ENCODE measurements at regions not wholly inside any gene's neighbourhood (a gene's known extent, or its start where the extent isn't known, plus 50 kb on each side); places are given as distances from the start of the nearest gene placed in this dataset.

DNA sequence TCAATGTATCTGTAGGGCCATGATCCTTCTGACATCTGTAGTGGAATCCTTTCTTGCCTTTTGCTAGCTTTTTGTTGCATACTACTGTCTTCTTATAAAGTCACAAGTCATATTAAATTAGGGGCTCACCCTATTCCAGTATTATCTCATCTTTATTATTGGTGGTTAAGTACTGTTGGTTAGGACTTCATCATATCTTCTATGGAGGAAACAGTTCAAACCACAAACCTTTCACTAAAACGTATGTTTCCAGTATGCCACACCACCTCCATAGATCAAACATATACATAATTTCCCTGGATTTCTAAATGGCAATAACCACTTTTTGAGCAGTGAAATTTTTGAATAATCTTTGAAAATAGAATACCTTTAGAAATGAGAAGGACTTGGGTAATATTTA is 62.8 kb upstream of the PCDH9 start:
- DNase-seq (ENCODE audit: low spot score), result no peak
- no peak for TF ChIP-seq EZH2 (IDR thresholded peaks at IDR 0.05; ENCODE audit: borderline replicate concordance, low read depth, low read length, poor library complexity, severe bottlenecking)
- Histone ChIP-seq H3K4me1 (ENCODE audit: insufficient read depth, low read length, poor library complexity, severe bottlenecking) (no peaks in the 10 kb centered on the region), H3K36me3 (ENCODE audit: insufficient read depth, low read length, poor library complexity, severe bottlenecking) (no peaks in the 10 kb centered on the region), H3K4me3 (ENCODE audit: low read depth, low read length, poor library complexity, severe bottlenecking) (no peak overlapping the region), H3K27me3 (replicated peaks; ENCODE audit: insufficient read depth, low read depth, low read length, poor library complexity) (no peaks in the 10 kb centered on the region), H3K9me3 (ENCODE audit: low read depth, low read length, poor library complexity, severe bottlenecking) (no peaks in the 10 kb centered on the region), H3K27ac (ENCODE audit: low read depth, low read length, poor library complexity, severe bottlenecking) (no peak overlapping the region)
- intact Hi-C loops (cut with micrococcal nuclease; ENCODE audit: unreplicated experiment), result no loop called here
- ChIA-PET CTCF (no interaction called here), POLR2A (ENCODE audit: low non-redundant PET) (no interaction called here)
- BruUV-seq (replicated peaks), result no TSS peak

DNA sequence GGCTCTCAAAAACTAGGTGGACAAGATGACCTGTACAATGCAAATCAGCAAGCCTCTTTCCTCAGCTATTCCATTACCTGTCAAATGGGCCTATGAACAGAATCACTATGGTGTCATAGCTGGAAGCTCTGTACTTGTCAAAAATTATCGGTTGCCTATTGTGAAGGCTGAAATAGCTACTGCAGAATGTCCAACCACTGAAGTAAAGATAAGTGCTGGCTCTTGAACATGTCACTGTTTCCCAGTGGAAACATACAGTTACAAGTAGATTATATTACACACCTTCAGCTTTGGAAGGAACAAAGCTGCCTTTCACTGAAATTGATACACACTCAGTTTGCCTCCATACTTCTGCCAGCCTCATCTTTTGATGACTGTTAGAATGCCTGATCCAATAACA is 55.5 kb upstream of the PCDH9 start:
- ChIA-PET POLR2A (ENCODE audit: low non-redundant PET) (no interaction called here), CTCF (no interaction called here)

GRCh38 chr13:67283637-67284036 is 53.5 kb upstream of the PCDH9 start:
- no TSS peak for BruUV-seq (replicated peaks)
- Histone ChIP-seq H3K4me3 (ENCODE audit: low read depth, low read length, poor library complexity, severe bottlenecking) (no peak overlapping the region), H3K27ac (ENCODE audit: low read depth, low read length, poor library complexity, severe bottlenecking) (no peak overlapping the region), H3K27me3 (replicated peaks; ENCODE audit: insufficient read depth, low read depth, low read length, poor library complexity) (no peaks in the 10 kb centered on the region), H3K4me1 (ENCODE audit: insufficient read depth, low read length, poor library complexity, severe bottlenecking) (no peaks in the 10 kb centered on the region), H3K9me3 (ENCODE audit: low read depth, low read length, poor library complexity, severe bottlenecking) (no peaks in the 10 kb centered on the region), H3K36me3 (ENCODE audit: insufficient read depth, low read length, poor library complexity, severe bottlenecking) (no peaks in the 10 kb centered on the region)
- DNase-seq (ENCODE audit: low spot score), result no peak
- intact Hi-C loops (cut with micrococcal nuclease; ENCODE audit: unreplicated experiment), result no loop called here
- TF ChIP-seq, protein P1, sequence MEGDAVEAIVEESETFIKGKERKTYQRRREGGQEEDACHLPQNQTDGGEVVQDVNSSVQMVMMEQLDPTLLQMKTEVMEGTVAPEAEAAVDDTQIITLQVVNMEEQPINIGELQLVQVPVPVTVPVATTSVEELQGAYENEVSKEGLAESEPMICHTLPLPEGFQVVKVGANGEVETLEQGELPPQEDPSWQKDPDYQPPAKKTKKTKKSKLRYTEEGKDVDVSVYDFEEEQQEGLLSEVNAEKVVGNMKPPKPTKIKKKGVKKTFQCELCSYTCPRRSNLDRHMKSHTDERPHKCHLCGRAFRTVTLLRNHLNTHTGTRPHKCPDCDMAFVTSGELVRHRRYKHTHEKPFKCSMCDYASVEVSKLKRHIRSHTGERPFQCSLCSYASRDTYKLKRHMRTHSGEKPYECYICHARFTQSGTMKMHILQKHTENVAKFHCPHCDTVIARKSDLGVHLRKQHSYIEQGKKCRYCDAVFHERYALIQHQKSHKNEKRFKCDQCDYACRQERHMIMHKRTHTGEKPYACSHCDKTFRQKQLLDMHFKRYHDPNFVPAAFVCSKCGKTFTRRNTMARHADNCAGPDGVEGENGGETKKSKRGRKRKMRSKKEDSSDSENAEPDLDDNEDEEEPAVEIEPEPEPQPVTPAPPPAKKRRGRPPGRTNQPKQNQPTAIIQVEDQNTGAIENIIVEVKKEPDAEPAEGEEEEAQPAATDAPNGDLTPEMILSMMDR (conservative IDR thresholded peaks at IDR 0.05; ENCODE audit: low read depth, low read length), result no peak
- TF ChIP-seq EZH2 (IDR thresholded peaks at IDR 0.05; ENCODE audit: borderline replicate concordance, low read depth, low read length, poor library complexity, severe bottlenecking), result no peak
- POLR2A ChIA-PET (ENCODE audit: low non-redundant PET), result no interaction called here
- CTCF ChIA-PET, result no interaction called here

More for the DNA sequence above, 55.5 kb upstream of the PCDH9 start:
- TF ChIP-seq, protein P1 (conservative IDR thresholded peaks at IDR 0.05; ENCODE audit: low read depth, low read length), result no peak
- TF ChIP-seq EZH2 (IDR thresholded peaks at IDR 0.05; ENCODE audit: borderline replicate concordance, low read depth, low read length, poor library complexity, severe bottlenecking), result no peak
- Histone ChIP-seq H3K4me1 (ENCODE audit: insufficient read depth, low read length, poor library complexity, severe bottlenecking) (no peaks in the 10 kb centered on the region), H3K9me3 (ENCODE audit: low read depth, low read length, poor library complexity, severe bottlenecking) (no peaks in the 10 kb centered on the region), H3K36me3 (ENCODE audit: insufficient read depth, low read length, poor library complexity, severe bottlenecking) (no peaks in the 10 kb centered on the region), H3K27me3 (replicated peaks; ENCODE audit: insufficient read depth, low read depth, low read length, poor library complexity) (no peaks in the 10 kb centered on the region), H3K4me3 (ENCODE audit: low read depth, low read length, poor library complexity, severe bottlenecking) (no peak overlapping the region), H3K27ac (ENCODE audit: low read depth, low read length, poor library complexity, severe bottlenecking) (no peak overlapping the region)
- BruUV-seq (replicated peaks), result no TSS peak
- intact Hi-C loops (cut with micrococcal nuclease; ENCODE audit: unreplicated experiment), result no loop called here
- DNase-seq (ENCODE audit: low spot score), result no peak

DNA sequence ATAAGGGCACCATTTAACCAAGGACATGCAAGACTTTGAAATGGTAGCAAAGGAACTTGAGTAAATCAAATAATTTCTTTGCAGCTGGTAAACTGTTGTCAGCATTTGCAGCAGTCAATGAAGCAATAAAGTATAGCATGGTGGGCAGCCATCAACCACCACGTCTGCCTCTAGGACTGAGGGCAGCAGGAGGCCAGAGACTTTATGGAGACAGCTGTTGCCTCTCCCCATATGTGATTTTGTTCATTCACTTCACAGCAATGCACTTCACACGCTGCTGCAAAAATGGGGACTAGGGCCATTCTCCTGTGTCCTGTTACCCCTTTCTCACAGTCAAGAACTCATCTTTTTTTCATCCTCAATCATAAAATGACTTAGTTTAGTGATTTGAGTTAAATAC is 51.3 kb upstream of the PCDH9 start:
- ChIA-PET CTCF (no interaction called here), POLR2A (ENCODE audit: low non-redundant PET) (no interaction called here)
- intact Hi-C loops (cut with micrococcal nuclease; ENCODE audit: unreplicated experiment), result no loop called here
- Histone ChIP-seq H3K9me3 (ENCODE audit: low read depth, low read length, poor library complexity, severe bottlenecking) (no peaks in the 10 kb centered on the region), H3K27ac (ENCODE audit: low read depth, low read length, poor library complexity, severe bottlenecking) (no peak overlapping the region), H3K27me3 (replicated peaks; ENCODE audit: insufficient read depth, low read depth, low read length, poor library complexity) (no peaks in the 10 kb centered on the region), H3K4me1 (ENCODE audit: insufficient read depth, low read length, poor library complexity, severe bottlenecking) (no peaks in the 10 kb centered on the region), H3K36me3 (ENCODE audit: insufficient read depth, low read length, poor library complexity, severe bottlenecking) (no peaks in the 10 kb centered on the region), H3K4me3 (ENCODE audit: low read depth, low read length, poor library complexity, severe bottlenecking) (no peak overlapping the region)
- DNase-seq (ENCODE audit: low spot score), result no peak
- BruUV-seq (replicated peaks), result no TSS peak
- no peak for TF ChIP-seq EZH2 (IDR thresholded peaks at IDR 0.05; ENCODE audit: borderline replicate concordance, low read depth, low read length, poor library complexity, severe bottlenecking)
- TF ChIP-seq, protein P1 (conservative IDR thresholded peaks at IDR 0.05; ENCODE audit: low read depth, low read length), result no peak

Data from A673 (cell line).